ENCODE measurements at regions not wholly inside any gene's neighbourhood (a gene's known extent, or its start where the extent isn't known, plus 50 kb on each side); places are given as distances from the start of the nearest gene placed in this dataset.

DNA sequence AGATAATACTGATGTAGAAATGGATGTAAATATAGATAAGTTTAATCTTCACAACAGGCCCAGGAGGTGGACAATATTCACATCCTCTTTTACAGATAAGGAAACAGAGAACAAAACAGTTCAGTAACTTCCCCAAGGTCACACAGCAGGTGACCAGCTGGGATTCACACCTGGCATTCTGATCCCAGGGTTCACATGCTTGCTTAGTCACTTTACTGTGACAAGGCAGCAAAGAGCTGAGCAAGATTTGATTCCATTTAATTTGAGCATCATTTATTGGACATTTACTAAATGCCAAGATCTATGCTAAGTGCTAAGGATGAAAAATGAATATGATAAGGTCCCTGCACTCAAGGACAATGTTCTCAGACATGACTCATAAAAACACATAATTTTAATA lies 94.1 kb upstream of the STARD13 start:
- H3K4me3 ChIP-seq (replicated peaks; ENCODE audit: low read depth, low read length), result no peak overlapping the region
- DNase-seq (ENCODE audit: low read depth), result no peak
- TF ChIP-seq, protein P1, sequence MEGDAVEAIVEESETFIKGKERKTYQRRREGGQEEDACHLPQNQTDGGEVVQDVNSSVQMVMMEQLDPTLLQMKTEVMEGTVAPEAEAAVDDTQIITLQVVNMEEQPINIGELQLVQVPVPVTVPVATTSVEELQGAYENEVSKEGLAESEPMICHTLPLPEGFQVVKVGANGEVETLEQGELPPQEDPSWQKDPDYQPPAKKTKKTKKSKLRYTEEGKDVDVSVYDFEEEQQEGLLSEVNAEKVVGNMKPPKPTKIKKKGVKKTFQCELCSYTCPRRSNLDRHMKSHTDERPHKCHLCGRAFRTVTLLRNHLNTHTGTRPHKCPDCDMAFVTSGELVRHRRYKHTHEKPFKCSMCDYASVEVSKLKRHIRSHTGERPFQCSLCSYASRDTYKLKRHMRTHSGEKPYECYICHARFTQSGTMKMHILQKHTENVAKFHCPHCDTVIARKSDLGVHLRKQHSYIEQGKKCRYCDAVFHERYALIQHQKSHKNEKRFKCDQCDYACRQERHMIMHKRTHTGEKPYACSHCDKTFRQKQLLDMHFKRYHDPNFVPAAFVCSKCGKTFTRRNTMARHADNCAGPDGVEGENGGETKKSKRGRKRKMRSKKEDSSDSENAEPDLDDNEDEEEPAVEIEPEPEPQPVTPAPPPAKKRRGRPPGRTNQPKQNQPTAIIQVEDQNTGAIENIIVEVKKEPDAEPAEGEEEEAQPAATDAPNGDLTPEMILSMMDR (IDR thresholded peaks at IDR 0.05; ENCODE audit: low read length, missing control alignments), result no peak

DNA sequence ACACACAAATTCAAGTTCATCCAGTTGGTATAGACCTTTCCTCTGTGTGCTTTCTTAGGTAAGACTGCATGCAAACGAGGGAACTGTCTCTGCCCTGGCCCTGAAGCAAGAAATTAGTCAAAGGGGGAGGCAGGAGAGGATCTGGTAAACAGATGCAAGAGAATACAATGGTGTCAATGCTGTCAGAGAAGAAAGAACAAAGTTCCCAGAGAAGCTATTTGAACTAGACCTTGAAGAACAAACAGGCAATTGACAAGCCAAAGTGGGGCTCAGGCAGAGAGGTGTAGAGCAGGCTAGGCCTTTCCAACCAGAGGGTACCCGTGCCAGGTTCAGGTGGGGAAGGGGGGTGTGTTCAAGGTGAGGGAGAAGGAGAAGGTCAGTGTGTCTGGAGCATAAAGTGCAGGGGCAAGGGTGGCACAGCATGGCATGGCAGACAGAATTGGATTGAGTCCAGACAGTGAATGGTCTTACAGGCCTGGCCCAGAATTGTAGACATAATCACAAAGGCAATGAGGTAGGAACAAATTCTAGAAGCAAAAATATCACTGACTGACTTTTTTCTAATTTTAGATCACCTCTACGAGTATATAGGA lies 95.0 kb upstream of the STARD13 start:
- TF ChIP-seq, protein P1 (IDR thresholded peaks at IDR 0.05; ENCODE audit: low read length, missing control alignments), result no peak
- no peak overlapping the region for H3K4me3 ChIP-seq (replicated peaks; ENCODE audit: low read depth, low read length)
- no peak for DNase-seq (ENCODE audit: low read depth)

DNA sequence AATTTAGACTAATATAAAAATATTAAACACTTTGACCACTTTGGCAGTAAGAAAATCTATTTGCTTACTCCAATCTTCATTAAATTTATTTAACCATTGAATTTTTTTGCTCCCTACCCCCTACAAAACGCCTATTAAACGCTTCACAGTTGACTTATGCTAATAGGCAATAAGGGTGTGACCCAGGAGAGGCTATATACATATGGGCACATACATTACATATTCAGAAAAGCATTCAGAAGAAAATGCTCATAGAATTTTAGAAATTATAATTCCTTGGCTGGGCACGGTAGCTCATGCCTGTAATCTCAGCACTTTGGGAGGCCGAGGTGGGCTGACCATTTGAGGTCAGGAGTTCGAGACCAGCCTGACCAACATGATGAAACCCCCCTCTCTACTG lies 95.6 kb upstream of the STARD13 start:
- TF ChIP-seq, protein P1 (IDR thresholded peaks at IDR 0.05; ENCODE audit: low read length, missing control alignments), result no peak

DNA sequence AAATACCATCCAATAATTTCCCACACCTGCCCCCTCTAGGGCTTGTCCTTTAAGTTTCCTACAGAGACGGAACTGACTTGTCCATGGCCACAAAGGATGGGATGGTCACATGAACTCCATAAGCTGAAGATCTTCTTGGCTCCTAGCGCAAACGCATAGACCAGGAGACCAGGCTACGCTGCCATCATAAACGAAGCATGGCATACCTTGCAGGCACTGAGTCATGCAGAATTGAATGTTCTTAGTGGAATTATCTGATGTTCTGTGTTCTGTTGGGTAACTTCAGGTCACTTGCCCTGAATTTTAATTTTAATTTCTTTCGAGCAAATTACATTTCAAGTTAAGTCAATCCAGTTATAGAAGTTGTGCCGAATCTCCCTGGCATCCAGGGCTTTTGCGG lies 96.4 kb upstream of the STARD13 start:
- H3K4me3 ChIP-seq (replicated peaks; ENCODE audit: low read depth, low read length), result no peak overlapping the region
- no peak for DNase-seq (ENCODE audit: low read depth)
- TF ChIP-seq, protein P1 (IDR thresholded peaks at IDR 0.05; ENCODE audit: low read length, missing control alignments), result no peak

More for the DNA sequence above, 95.6 kb upstream of the STARD13 start:
- H3K4me3 ChIP-seq (replicated peaks; ENCODE audit: low read depth, low read length), result no peak overlapping the region
- no peak for DNase-seq (ENCODE audit: low read depth)

DNA sequence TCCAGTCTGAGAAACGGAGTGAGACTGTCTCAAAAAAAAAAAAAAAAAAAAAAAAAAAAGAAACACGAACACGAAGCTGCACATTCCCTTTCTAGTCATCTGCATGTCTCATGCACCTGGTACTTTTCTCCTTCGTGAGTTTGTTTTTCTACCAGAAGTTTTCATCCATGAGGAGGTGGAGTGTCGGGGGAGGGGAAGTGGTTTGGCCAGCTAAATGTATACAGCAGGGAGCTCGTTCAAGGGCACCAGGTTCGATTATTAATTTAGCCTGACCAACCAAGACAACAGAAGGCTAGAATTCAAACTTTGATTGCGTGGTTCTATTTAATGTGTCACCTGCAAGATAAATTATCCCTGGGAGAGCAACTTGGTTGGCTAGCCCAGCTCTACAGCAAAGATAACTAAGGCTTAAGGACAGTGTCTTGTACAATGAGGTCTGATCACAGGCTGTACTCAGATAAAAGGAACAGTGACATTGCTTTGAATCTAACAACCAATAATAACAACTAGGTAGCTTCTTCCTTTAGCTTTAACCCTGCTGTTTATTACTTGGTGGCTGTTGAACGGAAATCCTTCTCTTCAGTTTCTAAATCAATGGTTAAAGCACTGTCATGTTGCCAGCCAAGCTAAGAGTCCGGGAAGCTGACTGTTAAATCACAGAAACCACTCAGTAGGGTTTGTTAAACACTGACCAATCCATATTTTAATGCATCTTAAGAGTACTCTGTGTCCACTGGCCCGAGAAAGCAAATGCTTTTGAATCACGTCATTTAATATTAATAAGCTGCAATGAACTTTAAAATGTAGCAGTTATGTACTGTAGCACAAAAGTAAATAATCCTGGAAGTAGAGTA lies 98.4 kb upstream of the STARD13 start:
- DNase-seq (ENCODE audit: low read depth), result no peak
- TF ChIP-seq, protein P1 (IDR thresholded peaks at IDR 0.05; ENCODE audit: low read length, missing control alignments), result no peak
- H3K4me3 ChIP-seq (replicated peaks; ENCODE audit: low read depth, low read length), result no peak overlapping the region

DNA sequence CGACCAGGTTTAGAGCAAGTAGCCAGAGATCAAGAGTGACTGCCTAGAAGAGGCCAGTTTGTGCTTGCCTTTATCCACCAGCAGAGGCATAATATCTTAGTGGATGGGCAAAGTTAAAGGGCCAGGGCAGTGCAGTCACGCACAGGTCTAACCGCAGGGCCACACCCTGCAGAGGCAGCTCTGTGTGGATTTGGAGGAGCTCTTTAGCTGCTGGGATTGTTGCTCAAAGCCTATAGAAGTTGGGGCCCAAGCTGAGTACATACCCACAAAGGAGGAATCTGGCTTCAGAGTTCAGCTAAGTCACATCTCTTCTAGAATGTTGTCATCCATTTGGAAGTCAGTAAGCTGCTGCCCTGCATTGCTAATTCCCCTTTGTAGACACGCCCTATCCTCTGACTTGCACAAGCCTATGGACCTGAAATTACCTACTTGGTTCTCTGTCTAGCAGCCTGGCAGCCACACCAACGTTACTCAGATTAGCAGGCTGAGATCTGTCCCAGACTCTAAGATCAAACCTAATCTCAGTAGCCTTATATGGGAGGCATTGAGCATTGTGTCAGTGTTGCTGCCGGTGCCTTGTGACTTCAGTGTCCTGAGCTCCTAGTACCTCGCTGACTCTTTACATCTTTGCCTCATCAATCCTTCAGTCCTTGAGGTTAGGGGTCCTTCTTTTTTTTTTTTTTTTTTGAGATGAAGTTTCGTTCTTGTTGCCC lies 102.9 kb upstream of the STARD13 start:
- DNase-seq (ENCODE audit: low read depth), result no peak
- no peak overlapping the region for H3K4me3 ChIP-seq (replicated peaks; ENCODE audit: low read depth, low read length)
- TF ChIP-seq, protein P1 (IDR thresholded peaks at IDR 0.05; ENCODE audit: low read length, missing control alignments), result no peak
